CD4-positive, alpha-beta T cell (primary cell): ENCODE measurements at regions not wholly inside any gene's neighbourhood (a gene's known extent, or its start where the extent isn't known, plus 50 kb on each side); places are given as distances from the start of the nearest gene placed in this dataset.

Source experiments
- ATAC-seq: fragments of 200-7000 bp; cut with Tn5 transposase; one replicate; pipeline ENCODE4 v1.10.0; 2022; ENCODE audit warnings: mild to moderate bottlenecking; ENCODE audit not compliant: poor library complexity
- CTCF ChIA-PET: fragments of 350-600 bp; sonication (Branson Sonifier 250); formaldehyde crosslinking; loops from one replicate; lab custom pipeline; 2021; ENCODE audit warnings: antibody characterized with exemption, inconsistent platforms; lab: Charles Lee
- POLR2A ChIA-PET: fragments of 350-600 bp; sonication (Branson Sonifier 250); formaldehyde crosslinking; loops from one replicate; lab custom pipeline; 2021; ENCODE audit warnings: antibody characterized with exemption, inconsistent platforms; lab: Charles Lee
- DNase-seq, 14 experiments: peaks; one replicate each; pipeline ENCODE4 v3.0.0-alpha.2; 2013 to 2020; ENCODE audit warnings: mixed read lengths in 2 of 14
- H3K27ac ChIP-seq, 2 donors: one replicate each; pipeline versions ENCODE4 v1.5.1 to v1.7.0; 2013; ENCODE audit warnings: low read length in 2 of 2, low read depth in 1 of 2, mild to moderate bottlenecking in 1 of 2
- H3K27me3 ChIP-seq, 2 experiments: 1 replicate in 1 of 2; 2 replicates in 1 of 2; pipeline versions ENCODE4 v1.6.1 to v1.7.0; 2013; ENCODE audit warnings: low read length in 2 of 2, control low read depth in 1 of 2, mild to moderate bottlenecking in 1 of 2, moderate library complexity in 1 of 2; ENCODE audit not compliant: insufficient read depth in 2 of 2, control insufficient read depth in 1 of 2
- H3K36me3 ChIP-seq: one replicate; pipeline ENCODE4 v1.6.1; 2013; ENCODE audit warnings: low read length, control low read depth; ENCODE audit not compliant: insufficient read depth
- H3K4me1 ChIP-seq: one replicate; pipeline ENCODE4 v1.6.1; 2013; ENCODE audit warnings: low read length, control low read depth; ENCODE audit not compliant: insufficient read depth
- H3K4me3 ChIP-seq: one replicate; pipeline ENCODE4 v1.5.1; 2013; ENCODE audit warnings: mild to moderate bottlenecking, low read length, moderate library complexity
- H3K9me3 ChIP-seq, 2 experiments: 1 replicate in 1 of 2; 2 replicates in 1 of 2; pipeline versions ENCODE4 v1.6.1 to v1.7.0; 2013; ENCODE audit warnings: low read length in 2 of 2, mild to moderate bottlenecking in 2 of 2, control low read depth in 1 of 2, moderate library complexity in 1 of 2; ENCODE audit not compliant: control insufficient read depth in 1 of 2, insufficient read depth in 1 of 2
- H3K27ac Mint-ChIP-seq: one replicate; pipeline ENCODE4 v1.8.0; 2020; ENCODE audit warnings: mixed read lengths
- H3K27me3 Mint-ChIP-seq: one replicate; pipeline ENCODE4 v1.8.0; 2021; ENCODE audit warnings: mixed read lengths
- H3K36me3 Mint-ChIP-seq: one replicate; pipeline ENCODE4 v1.8.0; 2021; ENCODE audit warnings: low read depth, mixed read lengths
- H3K4me1 Mint-ChIP-seq: one replicate; pipeline ENCODE4 v1.8.0; 2021; ENCODE audit warnings: low read depth, mixed read lengths
- H3K4me3 Mint-ChIP-seq: one replicate; pipeline ENCODE4 v1.8.0; 2020; ENCODE audit warnings: mild to moderate bottlenecking, mixed read lengths
- H3K9me3 Mint-ChIP-seq: one replicate; pipeline ENCODE4 v1.8.0; 2020; ENCODE audit warnings: mixed read lengths
- intact Hi-C, 2 experiments: fragments of 100-400 bp; cut with DNase I in 1 of 2; cut with micrococcal nuclease in 1 of 2; formaldehyde crosslinking; loops; one replicate each; pipeline versions ENCODE4 v1.15.1 to v1.9.0; 2023 to 2025; cut with DNase I, micrococcal nuclease
- TF ChIP-seq, protein P1 (sequence below): fragments of 200-600 bp; IDR thresholded peaks from one replicate; pipeline ENCODE4 v1.8.0; 2022; ENCODE audit warnings: antibody characterized with exemption, mild to moderate bottlenecking

DNA sequence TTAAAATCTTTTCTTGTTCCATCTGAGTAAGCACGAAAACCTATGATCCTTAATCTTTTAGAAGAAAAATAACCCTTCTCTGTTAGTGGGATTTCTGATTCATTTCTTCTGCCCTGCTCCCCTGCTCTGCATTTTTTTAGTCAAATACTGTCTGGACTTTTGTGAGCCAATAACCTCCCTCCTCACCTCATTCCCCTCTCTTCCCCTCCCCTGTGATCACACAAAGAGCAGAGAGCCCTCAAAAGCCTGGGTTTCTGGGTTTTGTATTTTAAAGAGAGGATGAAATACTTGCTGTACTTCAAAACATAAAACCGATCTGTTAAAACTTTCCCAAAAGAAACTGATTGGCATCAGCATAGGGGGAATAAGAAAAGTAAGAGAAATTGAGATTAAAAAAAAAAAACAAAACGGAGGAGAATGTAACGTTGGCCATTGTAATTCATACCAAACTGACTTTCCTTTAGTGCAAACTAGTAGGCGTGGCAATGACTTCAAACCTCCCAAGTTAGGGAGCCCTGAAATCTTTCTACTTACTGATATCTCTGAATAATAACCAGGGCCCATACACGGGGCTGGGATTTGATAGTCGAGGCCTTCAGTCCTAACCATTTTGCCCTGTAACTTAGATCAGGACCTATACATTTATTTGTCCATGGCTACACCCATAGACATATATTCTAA lies 232.9 kb downstream of the TM9SF2 start:
- no peak overlapping the region for H3K27ac ChIP-seq
- no peaks in the 10 kb centered on the region for H3K4me1 ChIP-seq
- no peaks in the 10 kb centered on the region for H3K27me3 ChIP-seq
- no peak overlapping the region for H3K4me3 ChIP-seq
- DNase-seq, result no peak
- H3K9me3 Mint-ChIP-seq, result no peaks in the 10 kb centered on the region
- H3K36me3 ChIP-seq, result no peaks in the 10 kb centered on the region
- H3K4me3 Mint-ChIP-seq, result no peak overlapping the region
- no peaks in the 10 kb centered on the region for H3K4me1 Mint-ChIP-seq
- TF ChIP-seq, protein P1, sequence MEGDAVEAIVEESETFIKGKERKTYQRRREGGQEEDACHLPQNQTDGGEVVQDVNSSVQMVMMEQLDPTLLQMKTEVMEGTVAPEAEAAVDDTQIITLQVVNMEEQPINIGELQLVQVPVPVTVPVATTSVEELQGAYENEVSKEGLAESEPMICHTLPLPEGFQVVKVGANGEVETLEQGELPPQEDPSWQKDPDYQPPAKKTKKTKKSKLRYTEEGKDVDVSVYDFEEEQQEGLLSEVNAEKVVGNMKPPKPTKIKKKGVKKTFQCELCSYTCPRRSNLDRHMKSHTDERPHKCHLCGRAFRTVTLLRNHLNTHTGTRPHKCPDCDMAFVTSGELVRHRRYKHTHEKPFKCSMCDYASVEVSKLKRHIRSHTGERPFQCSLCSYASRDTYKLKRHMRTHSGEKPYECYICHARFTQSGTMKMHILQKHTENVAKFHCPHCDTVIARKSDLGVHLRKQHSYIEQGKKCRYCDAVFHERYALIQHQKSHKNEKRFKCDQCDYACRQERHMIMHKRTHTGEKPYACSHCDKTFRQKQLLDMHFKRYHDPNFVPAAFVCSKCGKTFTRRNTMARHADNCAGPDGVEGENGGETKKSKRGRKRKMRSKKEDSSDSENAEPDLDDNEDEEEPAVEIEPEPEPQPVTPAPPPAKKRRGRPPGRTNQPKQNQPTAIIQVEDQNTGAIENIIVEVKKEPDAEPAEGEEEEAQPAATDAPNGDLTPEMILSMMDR, result no peak
- no peak for ATAC-seq
- ChIA-PET POLR2A (no interaction called here), CTCF (no interaction called here)
- no peak overlapping the region for H3K27ac Mint-ChIP-seq
- no peaks in the 10 kb centered on the region for H3K27me3 Mint-ChIP-seq
- intact Hi-C loops, result no loop called here
- no peaks in the 10 kb centered on the region for H3K36me3 Mint-ChIP-seq
- H3K9me3 ChIP-seq, result no peaks in the 10 kb centered on the region

DNA sequence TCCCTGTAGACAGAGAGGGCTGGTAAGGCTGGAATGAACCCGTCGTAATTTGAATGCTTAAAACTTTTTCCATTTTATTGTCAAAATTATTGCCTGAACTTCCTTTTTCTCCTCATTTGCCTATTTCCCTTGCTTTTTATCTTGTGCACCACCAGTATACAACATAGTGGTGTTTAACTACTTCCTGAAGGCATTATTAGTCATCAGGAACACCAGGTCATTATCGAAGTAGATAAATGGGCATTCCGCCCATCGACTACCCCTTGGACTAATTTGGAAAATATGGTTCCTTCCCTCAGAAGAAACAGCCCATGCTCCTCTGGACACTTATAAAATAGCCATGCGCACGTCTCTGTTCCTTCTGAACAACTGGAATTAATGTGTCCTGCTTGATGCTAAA lies 232.1 kb downstream of the TM9SF2 start:
- no peaks in the 10 kb centered on the region for H3K4me1 Mint-ChIP-seq
- intact Hi-C loops, result no loop called here
- no peaks in the 10 kb centered on the region for H3K9me3 ChIP-seq
- H3K36me3 ChIP-seq, result no peaks in the 10 kb centered on the region
- ChIA-PET POLR2A (no interaction called here), CTCF (no interaction called here)
- DNase-seq, result no peak
- no peaks in the 10 kb centered on the region for H3K36me3 Mint-ChIP-seq
- H3K27me3 ChIP-seq, result no peaks in the 10 kb centered on the region
- H3K27ac ChIP-seq, result no peak overlapping the region
- H3K4me1 ChIP-seq, result no peaks in the 10 kb centered on the region
- H3K9me3 Mint-ChIP-seq, result no peaks in the 10 kb centered on the region
- no peaks in the 10 kb centered on the region for H3K27me3 Mint-ChIP-seq
- H3K4me3 Mint-ChIP-seq, result no peak overlapping the region
- no peak for ATAC-seq
- no peak overlapping the region for H3K4me3 ChIP-seq
- H3K27ac Mint-ChIP-seq, result no peak overlapping the region
- TF ChIP-seq, protein P1, result no peak

DNA sequence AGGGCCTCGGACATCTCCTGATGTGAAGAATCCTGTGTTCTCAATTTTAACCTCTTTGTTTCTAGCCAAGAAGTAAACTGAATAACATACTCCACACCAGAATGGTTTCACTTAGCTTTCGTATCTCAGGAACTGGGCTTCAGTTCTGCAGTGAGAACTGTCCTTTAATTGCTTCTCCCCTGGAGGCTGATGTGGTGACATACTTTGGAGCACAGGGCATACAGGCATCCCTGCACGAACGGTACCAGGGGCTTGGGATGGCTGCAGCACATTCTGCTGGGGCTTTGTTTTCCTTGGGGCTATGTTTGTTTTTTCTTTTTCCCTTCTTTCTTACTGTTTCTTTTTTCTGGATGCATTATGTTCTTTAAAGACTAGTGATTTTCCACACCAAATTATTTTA lies 230.5 kb downstream of the TM9SF2 start:
- no peak overlapping the region for H3K4me3 ChIP-seq
- no peaks in the 10 kb centered on the region for H3K9me3 ChIP-seq
- Mint-ChIP-seq H3K9me3 (no peaks in the 10 kb centered on the region), H3K4me1 (no peaks in the 10 kb centered on the region), H3K36me3 (no peaks in the 10 kb centered on the region), H3K27ac (no peak overlapping the region), H3K4me3 (no peak overlapping the region), H3K27me3 (no peaks in the 10 kb centered on the region)
- ATAC-seq (no peak), DNase-seq (no peak)
- TF ChIP-seq, protein P1, result no peak
- intact Hi-C loops, result no loop called here
- CTCF ChIA-PET, result interaction anchor here (1.4 kb wide), 1 partner anchor 9 kb away, joined by 3 read pairs; no protein-coding TSS in a partner anchor
- no peaks in the 10 kb centered on the region for H3K4me1 ChIP-seq
- H3K27ac ChIP-seq, result no peak overlapping the region
- H3K27me3 ChIP-seq, result no peaks in the 10 kb centered on the region
- POLR2A ChIA-PET, result no interaction called here
- no peaks in the 10 kb centered on the region for H3K36me3 ChIP-seq
